ENCODE measurements at regions not wholly inside any gene's neighbourhood (a gene's known extent, or its start where the extent isn't known, plus 50 kb on each side); places are given as distances from the start of the nearest gene placed in this dataset.

DNA sequence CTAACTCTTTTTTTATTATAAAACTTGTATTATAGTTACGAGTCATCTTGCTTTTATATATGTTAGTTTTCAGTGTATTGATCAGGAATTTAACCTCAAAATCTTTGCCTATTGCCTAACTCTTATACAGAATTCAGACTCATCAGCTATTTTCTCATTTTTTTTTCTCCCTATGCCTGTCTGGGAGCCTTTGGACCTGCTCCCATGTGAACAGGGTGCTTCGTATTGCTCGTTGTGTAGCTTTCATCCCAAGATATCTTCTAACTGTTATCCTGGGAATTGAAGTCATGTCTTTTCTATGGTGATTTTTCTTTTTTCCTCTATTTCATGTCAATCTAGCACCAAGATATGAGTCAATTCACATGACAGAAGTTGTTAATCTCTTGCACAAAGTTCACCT lies 814.0 kb downstream of the SLC4A3 start:
- TF ChIP-seq STAT6 (CRISPR knock-in tag; conservative IDR thresholded peaks at IDR 0.05; ENCODE audit: low read depth) (no peak), RELA (CRISPR knock-in tag; IDR thresholded peaks at IDR 0.05; ENCODE audit: borderline replicate concordance) (no peak), CTCF (IDR thresholded peaks at IDR 0.05) (no peak), ZNF138 (CRISPR knock-in tag; conservative IDR thresholded peaks at IDR 0.05) (no peak), FOXJ3 (CRISPR knock-in tag; IDR thresholded peaks at IDR 0.05; ENCODE audit: borderline replicate concordance) (no peak)

All from WTC11 (cell line).